GM12864 (cell line): ENCODE measurements at regions not wholly inside any gene's neighbourhood (a gene's known extent, or its start where the extent isn't known, plus 50 kb on each side); places are given as distances from the start of the nearest gene placed in this dataset.

Experiments used
- DNase-seq: peaks from one replicate; pipeline ENCODE4 v3.0.0-alpha.2; 2011; ENCODE audit warnings: low read depth
- H3K4me3 ChIP-seq: 2 replicates; pipeline ENCODE4 v1.5.1; 2011; ENCODE audit warnings: mild to moderate bottlenecking, low read depth, low read length, control low read depth
- TF ChIP-seq, protein P1 (sequence below): IDR thresholded peaks from 2 replicates; pipeline ENCODE4 v1.5.1; 2011; ENCODE audit warnings: low read depth, mild to moderate bottlenecking, moderate library complexity, low read length, control low read depth, inconsistent platforms; ENCODE audit errors: missing control alignments

DNA sequence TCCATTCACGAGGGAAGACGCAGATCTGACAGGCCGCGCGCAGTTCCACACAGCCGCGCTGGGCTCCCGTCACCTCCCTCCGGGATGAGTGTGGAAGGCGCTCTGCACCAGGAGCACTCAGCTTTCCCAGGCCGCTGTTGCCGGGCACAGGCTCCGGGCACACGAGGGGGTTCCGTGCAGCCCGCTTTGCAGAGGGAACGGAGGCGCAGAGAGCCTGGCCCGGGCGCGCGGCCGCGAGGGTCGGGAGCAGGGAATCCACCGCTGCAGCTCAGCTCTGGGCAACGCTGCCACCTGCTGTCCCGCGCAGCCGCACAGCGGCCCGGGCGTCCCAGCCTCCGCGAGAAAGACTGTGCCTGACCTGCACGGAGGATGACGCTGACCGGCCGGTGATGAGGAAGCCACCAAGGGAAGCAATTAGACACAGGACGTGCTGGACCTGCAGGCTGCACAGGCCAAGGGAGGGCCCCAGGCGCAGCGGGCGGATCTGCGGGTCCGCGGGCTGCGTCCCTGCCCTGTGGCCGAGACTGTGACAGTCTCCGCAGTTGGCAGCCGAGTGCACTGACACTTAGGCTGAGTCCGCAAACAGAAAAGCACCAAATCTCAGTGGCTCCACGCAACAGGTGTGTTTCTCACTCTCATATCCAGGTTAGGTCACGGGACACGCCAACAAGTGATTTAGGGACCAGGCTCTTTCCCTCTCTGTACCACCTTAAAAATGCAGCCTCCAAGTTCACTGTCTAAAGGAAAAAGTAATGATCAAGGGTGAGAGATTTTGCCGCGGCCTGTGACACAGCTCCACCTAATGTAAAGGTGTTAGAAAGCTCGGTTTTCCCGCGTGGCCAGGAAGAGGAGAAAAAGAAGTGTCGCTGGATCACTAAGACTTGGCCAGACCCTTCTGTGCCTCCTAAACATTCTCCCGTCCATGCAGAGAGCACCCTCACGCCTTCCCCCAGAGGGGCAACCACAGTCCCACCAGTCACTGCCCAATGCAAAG lies 94.5 kb downstream of the SEC61G start:
- no peak for DNase-seq
- TF ChIP-seq, protein P1, sequence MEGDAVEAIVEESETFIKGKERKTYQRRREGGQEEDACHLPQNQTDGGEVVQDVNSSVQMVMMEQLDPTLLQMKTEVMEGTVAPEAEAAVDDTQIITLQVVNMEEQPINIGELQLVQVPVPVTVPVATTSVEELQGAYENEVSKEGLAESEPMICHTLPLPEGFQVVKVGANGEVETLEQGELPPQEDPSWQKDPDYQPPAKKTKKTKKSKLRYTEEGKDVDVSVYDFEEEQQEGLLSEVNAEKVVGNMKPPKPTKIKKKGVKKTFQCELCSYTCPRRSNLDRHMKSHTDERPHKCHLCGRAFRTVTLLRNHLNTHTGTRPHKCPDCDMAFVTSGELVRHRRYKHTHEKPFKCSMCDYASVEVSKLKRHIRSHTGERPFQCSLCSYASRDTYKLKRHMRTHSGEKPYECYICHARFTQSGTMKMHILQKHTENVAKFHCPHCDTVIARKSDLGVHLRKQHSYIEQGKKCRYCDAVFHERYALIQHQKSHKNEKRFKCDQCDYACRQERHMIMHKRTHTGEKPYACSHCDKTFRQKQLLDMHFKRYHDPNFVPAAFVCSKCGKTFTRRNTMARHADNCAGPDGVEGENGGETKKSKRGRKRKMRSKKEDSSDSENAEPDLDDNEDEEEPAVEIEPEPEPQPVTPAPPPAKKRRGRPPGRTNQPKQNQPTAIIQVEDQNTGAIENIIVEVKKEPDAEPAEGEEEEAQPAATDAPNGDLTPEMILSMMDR = peak; percentile 47
- no peak overlapping the region; the same call in 1 of the 2 replicates for H3K4me3 ChIP-seq

DNA sequence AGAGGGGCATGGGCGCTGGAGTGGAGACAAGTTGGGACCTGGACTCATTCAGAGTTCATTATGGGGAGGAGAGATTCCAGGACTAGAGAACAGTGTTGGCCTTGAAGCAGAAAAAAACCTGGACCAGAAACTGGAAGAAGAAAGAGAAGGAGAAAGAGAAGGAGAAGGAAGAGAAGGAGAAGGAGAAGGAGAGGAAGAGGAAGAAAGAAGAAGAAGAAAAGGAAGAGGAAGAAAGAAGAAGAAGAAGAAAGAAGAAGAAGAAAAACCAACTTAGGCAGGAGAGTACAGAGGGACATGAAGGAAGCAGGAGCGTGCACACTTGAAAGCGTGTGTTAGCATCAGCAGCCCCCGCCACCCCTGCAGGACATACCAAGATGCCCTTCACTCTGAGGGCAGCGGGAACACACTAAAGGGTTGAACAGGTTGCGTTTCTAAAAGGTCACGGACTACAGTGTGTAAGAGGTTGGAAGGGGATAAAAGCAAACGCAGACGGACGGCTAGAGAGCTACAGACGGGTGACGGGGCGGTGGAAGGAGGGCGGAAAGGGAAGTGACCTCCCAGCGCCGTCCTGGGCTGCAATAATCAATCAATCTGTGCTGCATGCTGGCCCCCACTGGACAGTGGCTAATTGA lies 95.3 kb downstream of the SEC61G start:
- H3K4me3 ChIP-seq = no peak overlapping the region
- TF ChIP-seq, protein P1 = no peak
- DNase-seq = no peak

DNA sequence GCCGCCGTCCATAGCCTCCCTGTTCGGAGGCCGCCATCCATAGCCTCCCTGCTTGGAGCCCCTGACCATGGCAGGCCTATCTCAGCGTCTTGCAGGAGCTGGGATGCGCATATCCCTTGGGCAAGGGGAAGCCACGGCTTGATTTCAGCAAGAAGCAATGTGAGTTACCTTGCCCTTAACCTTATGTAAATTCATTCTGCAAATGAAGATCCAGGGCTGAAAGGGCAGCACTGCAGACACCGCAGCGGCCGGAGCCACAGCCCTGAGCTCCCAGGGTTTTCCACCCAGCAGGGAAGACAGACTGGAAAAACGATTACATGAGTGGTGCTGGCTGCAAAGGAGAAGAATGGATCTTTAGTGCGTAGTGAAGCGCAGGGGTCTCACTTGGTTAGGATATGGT lies 95.8 kb downstream of the SEC61G start:
- TF ChIP-seq, protein P1 = no peak
- DNase-seq = no peak
- no peak overlapping the region for H3K4me3 ChIP-seq

DNA sequence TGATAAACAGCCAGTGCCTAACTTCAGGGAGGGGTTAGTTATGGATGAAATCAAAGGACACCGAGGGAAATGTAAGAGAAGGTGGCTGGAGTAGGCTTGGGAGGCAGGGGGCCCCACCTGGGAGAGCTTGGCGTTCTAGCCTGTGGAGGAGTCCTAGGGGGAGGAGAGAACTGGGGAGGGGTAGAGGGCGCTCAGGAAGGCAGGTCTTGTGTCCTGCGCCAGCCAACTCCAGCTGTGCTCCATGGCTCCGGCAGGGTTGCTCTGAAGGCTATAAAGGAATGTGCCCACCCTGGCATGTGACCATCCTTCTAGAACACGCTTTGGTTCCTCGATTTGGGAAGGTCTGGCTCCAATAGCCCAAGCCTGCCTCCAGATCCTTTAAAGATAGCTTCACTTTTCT lies 96.3 kb downstream of the SEC61G start:
- no peak overlapping the region for H3K4me3 ChIP-seq
- DNase-seq = no peak
- TF ChIP-seq, protein P1 = no peak

DNA sequence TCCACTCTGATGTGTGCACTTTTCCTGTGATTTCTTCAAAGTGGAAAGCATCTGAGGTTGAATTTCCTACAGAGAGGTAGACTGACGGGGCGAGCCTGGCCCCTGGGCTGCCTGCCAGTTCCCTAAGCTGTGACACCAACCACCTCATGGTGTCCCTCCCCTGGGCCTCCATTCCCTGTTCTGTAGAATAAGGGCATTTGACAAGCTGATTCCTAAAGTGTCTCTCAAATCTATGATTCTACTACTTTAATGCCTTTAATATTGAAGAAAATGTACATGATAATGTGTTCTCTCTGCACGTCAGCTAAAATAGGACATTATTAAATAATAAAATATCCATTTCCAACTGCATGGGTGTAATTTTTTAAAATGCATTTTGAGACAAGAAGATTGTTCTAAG lies 105.1 kb downstream of the SEC61G start:
- no peak overlapping the region for H3K4me3 ChIP-seq
- no peak for DNase-seq
- TF ChIP-seq, protein P1 = no peak

DNA sequence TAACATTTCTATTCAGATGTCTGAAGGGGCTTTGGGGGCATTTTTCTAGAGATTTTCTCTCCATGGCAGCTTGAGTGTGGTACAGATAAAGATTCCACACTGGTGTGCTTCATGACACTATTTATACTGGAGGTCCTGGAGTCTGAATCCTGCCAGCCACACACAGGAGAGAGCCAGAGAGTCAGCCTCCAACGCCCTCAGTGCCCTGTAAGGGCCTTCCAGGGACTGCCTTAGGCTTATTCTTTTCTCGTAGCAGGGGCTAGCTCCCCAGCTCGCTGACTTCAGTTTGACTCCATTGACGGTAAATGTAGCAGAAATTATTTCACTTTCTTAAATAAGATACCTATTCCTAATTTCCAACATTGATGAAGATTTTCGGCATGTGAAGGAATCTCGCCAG lies 100.9 kb downstream of the VSTM2A start:
- DNase-seq = no peak
- TF ChIP-seq, protein P1 = no peak
- no peak overlapping the region for H3K4me3 ChIP-seq
